ENCODE measurements at regions not wholly inside any gene's neighbourhood (a gene's known extent, or its start where the extent isn't known, plus 50 kb on each side); places are given as distances from the start of the nearest gene placed in this dataset.
"Not testable (repeated sequence)": the region's sequence is repeated elsewhere in the genome, so short reads cannot be mapped to it uniquely, and the experiment has no call there.

- no peak for DNase-seq
These were observed 262.6 kb downstream of the STIM2 start for GRCh38 chr4:27123123-27123768.

GRCh38 chr4:27123769-27124124, 263.1 kb downstream of the STIM2 start:
- DNase-seq, result no peak

- not testable (repeated sequence) for DNase-seq
These were observed 266.3 kb downstream of the STIM2 start for GRCh38 chr4:27126895-27127294.

- no peak for DNase-seq
These were observed 267.8 kb downstream of the STIM2 start for GRCh38 chr4:27128443-27128842.

- DNase-seq, result no peak
These were observed 269.3 kb downstream of the STIM2 start for GRCh38 chr4:27129871-27130366.

GRCh38 chr4:27132497-27132896, 271.9 kb downstream of the STIM2 start:
- no peak for DNase-seq

GRCh38 chr4:27140486-27140885, 279.8 kb downstream of the STIM2 start:
- DNase-seq, result no peak

GRCh38 chr4:27141530-27141929, 280.9 kb downstream of the STIM2 start:
- no peak for DNase-seq

- no peak for DNase-seq
These were observed 282.2 kb downstream of the STIM2 start for GRCh38 chr4:27142841-27143240.

- DNase-seq, result no peak
These were observed 285.0 kb downstream of the STIM2 start for GRCh38 chr4:27145597-27145996.

- no peak for DNase-seq
These were observed 287.7 kb downstream of the STIM2 start for GRCh38 chr4:27148211-27148895.

- no peak for DNase-seq
These were observed 289.0 kb downstream of the STIM2 start for GRCh38 chr4:27149541-27150212.

- no peak for DNase-seq
These were observed 292.1 kb downstream of the STIM2 start for GRCh38 chr4:27152703-27153102.

- no peak for DNase-seq
These were observed 294.1 kb downstream of the STIM2 start for GRCh38 chr4:27154706-27155105.

- no peak for DNase-seq
These were observed 300.6 kb downstream of the STIM2 start for GRCh38 chr4:27161191-27161590.

- DNase-seq, result no peak
These were observed 308.1 kb downstream of the STIM2 start for GRCh38 chr4:27168783-27169182.

- no peak for DNase-seq
These were observed 312.6 kb downstream of the STIM2 start for GRCh38 chr4:27173280-27173679.

- peak; percentile 1 for DNase-seq
These were observed 315.8 kb downstream of the STIM2 start for GRCh38 chr4:27176400-27176799.

- DNase-seq, result no peak
These were observed 316.2 kb downstream of the STIM2 start for GRCh38 chr4:27176881-27177280.

GRCh38 chr4:27178061-27178460, 317.4 kb downstream of the STIM2 start:
- no peak for DNase-seq

GRCh38 chr4:27181693-27182092, 321.1 kb downstream of the STIM2 start:
- no peak for DNase-seq

- DNase-seq, result no peak
These were observed 321.6 kb downstream of the STIM2 start for GRCh38 chr4:27182211-27182610.

- no peak for DNase-seq
These were observed 324.0 kb downstream of the STIM2 start for GRCh38 chr4:27184508-27185155.

GRCh38 chr4:27186710-27187109, 326.1 kb downstream of the STIM2 start:
- DNase-seq, result no peak
